Activated CD4-positive, CD25-positive, alpha-beta regulatory T cell treated with anti-CD3 and anti-CD28 coated beads, Interleukin-2, amount 50 U/mL, for 16 hours (primary cell): ENCODE measurements at regions not wholly inside any gene's neighbourhood (a gene's known extent, or its start where the extent isn't known, plus 50 kb on each side); places are given as distances from the start of the nearest gene placed in this dataset.
"Not testable (repeated sequence)": the region's sequence is repeated elsewhere in the genome, so short reads cannot be mapped to it uniquely, and the experiment has no call there.

Experiments used
- DNase-seq: peaks from one replicate; pipeline ENCODE4 v3.0.0-alpha.2; 2020; ENCODE audit warnings: low read depth, low spot score

- DNase-seq = no peak
These were observed 190.6 kb downstream of the MAT2B start for GRCh38 chr5:163695830-163696578.

DNA sequence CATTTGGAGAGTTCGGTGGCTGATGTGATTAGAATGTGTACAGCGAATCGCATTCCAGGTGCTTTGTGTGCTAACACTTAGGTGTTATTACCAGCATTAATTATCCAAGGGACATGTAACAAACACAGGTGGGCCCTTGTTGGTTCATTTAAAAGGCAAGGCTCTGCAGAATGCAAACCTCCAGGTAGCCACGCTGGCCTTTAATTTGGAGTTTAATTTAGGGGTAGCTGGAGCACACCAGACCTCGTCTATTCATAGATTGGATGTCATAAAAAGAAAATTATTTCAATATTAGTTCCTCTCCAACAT lies 191.1 kb downstream of the MAT2B start:
- DNase-seq = no peak

GRCh38 chr5:163706053-163706771 lies 200.8 kb downstream of the MAT2B start:
- DNase-seq = no peak

DNA sequence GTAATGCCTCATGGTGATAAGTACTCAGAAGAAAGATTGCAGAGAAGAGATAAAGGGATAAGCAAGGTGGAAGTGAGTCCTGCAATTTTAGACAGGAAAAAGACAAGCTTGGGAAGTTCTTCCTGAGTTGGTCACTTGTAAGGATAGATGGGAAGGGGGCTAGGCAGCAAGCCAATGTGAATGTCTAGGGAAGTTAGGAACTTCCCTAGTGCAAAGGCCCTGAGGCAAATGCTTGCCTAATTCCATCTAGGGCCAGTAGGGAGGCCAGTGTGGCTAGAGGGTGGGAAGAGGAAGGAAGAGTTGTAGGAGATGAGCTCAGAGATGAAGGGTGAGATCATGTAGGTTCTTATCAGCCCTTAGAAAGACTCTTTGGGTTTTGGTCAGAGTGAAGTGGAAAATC lies 206.6 kb downstream of the MAT2B start:
- DNase-seq = no peak

DNA sequence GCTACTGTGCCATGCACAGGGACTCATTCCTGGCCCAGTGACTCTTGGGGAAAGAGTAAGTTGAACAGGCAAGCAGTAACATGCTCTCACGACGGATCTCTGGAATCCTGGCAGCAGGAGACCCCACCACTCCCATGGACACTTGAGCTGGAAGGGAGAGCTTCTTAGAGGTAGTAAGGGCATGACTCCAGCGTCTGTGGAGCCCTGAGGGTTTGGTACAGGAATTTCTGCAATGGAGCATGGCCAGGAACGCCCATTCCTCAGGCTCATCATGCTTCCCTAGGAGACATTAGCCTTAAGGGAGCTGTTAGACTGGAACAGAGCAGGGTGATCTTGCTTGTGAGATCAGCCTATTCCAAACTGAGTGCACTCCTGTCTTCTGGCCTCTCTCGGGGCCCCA lies 212.9 kb downstream of the MAT2B start:
- no peak for DNase-seq

DNA sequence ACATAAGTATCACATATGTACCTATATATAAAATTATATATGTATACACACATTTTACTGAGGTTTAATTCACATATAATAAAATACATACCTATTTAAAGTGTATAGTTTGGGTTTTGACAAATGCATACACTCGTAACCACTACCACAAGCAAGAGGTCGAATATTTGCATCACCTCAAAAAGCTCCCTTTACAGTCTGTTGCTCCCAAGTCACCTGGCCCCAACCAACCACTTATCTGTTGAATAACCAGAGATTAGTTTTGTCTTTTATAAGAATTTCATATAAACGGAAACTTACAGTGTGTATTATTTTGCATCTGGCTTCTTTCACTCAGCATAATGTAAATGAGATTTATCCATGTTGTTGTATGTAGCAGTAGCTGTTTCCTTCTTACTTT lies 218.9 kb downstream of the MAT2B start:
- DNase-seq = no peak

DNA sequence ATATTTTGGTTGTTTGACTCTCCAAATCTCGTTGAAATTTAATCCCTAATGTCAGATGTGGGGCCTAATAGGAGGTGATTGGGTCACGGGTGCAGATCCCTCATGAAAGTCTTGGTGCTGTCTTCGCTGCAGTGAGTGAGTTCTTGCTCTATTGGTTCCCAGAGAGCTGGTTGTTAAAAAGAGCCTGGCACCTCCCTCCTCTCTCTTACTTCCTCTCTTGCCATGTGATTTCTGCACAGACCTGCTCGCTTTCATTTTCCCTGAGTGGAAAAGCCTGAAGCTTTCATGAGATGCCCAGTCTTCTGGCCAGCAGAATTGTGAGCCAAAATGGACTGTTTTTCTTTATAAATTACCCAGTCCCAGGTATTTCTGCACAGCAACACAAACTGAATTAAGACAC lies 221.6 kb downstream of the MAT2B start:
- DNase-seq = no peak

GRCh38 chr5:163730206-163730756 lies 224.9 kb downstream of the MAT2B start:
- no peak for DNase-seq

GRCh38 chr5:163731256-163731655 lies 225.8 kb downstream of the MAT2B start:
- no peak for DNase-seq

- no peak for DNase-seq
These were observed 229.7 kb downstream of the MAT2B start for GRCh38 chr5:163735069-163735468.

GRCh38 chr5:163747586-163747985 lies 242.2 kb downstream of the MAT2B start:
- no peak for DNase-seq

DNA sequence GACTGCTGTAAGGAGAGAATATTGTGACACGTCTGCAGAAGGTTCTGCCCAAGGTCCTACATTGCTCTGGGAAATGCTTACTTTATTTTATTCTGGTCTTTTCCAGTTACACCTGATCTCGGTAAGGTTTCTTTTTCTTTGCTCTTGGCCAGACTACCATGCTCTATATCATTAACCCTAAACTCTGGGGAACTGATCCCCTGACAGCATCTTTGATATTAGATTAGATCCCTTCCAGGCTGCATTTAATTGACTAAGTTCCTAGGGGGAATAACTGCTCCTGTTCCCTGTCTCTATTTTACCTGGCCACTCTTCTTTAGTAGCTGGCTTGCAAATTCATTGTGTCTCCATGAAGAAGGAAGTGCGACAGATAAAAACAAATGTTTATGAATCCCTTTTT lies 243.5 kb downstream of the MAT2B start:
- no peak for DNase-seq

DNA sequence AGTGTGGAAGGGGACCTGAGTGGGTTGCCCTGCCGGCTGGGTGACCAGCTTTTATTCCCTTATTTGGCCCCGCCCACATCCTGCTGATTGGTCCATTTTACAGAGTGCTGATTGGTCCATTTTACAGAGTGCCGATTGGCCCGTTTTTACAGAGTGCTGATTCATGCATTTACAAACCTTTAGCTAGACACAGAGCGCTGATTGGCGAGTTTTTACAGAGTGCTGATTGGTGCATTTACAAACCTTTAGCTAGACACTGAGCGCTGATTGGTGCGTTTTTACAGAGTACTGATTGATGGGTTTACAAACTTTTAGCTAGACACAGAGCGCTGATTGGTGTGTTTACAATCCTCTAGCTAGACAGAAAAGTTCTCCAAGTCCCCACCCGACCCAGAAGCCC lies 245.0 kb downstream of the MAT2B start:
- not testable (repeated sequence) for DNase-seq

- DNase-seq = no peak
These were observed 250.1 kb downstream of the MAT2B start for GRCh38 chr5:163755505-163755904.

DNA sequence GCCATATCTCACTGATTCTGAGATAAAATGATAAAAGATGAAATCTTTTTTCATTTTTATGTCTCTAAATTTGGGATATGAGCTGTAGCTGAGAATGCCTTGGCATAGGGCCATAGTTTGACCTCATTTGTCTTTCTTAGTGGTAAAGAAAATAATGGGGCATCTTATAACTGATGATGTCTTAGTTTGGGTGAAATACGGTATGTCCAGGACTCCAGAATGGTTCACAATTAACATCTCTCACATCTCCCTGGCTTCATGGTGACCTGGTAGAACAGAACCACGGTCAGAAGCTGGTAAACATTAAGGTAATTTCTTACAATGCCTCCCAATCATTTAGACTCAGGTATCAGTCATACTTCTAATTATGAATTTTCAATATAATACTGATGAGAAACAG lies 250.8 kb downstream of the MAT2B start:
- DNase-seq = no peak

DNA sequence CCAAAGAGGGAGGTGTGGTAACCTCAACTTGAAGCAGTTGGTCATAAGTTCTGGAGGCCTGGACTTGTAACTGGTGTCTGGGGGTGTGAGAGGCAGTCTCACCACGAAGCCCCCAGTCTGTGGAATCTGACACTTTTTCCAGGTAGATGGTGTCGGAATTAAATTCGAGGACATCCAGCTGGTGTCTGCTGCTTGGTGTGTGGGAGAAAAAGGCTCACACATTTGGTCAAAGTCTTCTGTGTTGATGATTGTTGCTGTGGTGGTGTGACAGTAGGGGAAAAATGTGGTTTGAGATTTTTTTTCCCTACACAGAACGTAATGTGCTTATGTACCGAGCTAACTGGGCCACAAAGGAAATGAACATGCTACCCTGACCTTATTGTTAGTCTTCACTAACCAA lies 251.9 kb downstream of the MAT2B start:
- DNase-seq = no peak

DNA sequence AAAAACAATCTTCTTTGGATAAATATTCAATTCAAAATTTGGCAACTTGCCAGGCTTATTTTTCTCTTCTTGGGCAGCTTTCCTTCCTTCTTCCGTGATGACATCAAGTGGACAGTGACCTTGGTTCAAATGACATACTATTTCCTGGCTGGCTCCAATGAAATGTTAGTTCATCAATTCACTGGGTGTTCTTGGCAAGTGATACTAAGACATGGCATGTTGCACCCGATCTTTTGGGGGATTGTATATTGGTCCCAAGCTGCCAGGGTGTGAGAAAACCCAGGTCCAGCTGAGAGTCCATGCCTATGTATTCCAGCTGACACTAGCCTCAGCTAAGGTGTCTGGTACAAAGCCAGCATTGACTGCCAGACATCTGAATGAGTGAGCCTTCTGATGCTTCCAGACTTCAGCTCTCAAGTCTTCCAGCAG lies 252.9 kb downstream of the MAT2B start:
- DNase-seq = no peak

DNA sequence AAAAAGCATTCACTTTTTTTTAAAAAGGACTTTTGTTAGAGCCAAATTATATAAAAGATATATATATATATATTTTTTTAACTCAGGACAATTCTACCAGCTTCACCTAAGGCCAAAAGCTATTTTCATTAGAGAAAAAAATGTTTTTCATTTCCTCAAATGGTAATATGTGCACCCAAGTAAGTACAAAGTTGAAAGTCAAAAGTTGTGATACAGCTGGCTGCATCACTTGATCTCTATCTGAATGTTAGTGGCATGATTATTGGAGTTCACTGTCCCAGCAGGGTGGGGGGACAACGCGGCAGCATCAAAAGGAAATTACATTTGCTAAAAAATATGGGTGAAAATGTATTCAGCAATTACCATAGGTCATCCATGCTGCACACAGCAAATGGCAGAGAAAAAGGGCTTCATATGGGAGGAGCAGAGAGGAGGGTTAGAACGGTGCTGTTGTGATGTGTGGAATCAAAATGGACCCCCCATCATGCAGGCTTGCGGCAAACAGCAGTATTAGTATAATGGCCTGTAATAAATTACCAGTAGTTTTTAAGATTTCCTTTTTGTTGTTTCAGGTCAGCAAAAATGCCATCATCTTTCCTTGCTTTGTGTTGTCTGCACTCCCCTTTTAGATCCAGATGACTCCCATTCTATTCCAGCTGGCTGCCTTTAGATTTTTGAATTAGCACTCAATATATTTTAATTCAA lies 253.7 kb downstream of the MAT2B start:
- no peak for DNase-seq

- no peak for DNase-seq
These were observed 255.1 kb downstream of the MAT2B start for GRCh38 chr5:163760498-163760897.

- no peak for DNase-seq
These were observed 261.7 kb downstream of the MAT2B start for GRCh38 chr5:163766936-163767670.

DNA sequence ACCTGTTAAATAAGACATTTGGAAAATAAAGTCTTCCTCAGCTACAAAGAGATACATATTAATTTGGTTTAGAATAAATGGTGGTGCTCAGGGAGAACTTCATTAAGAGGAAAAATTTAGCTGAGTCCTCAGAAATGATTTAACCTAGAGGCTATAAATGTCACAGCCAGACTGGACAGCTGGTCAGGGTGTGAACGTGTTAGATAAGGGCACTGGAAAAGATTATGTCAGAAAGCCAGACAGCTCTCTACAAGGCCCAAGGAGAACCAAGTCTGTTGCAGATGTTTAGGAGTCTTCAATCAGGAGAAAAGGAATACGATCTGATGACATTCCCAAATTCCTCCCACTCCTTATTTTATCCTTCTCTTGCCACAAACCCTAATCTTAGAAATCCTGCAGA lies 265.2 kb downstream of the MAT2B start:
- no peak for DNase-seq

GRCh38 chr5:163772241-163772640 lies 266.8 kb downstream of the MAT2B start:
- no peak for DNase-seq
